Breast epithelium (tissue), 3 donors: ENCODE measurements at regions not wholly inside any gene's neighbourhood (a gene's known extent, or its start where the extent isn't known, plus 50 kb on each side); places are given as distances from the start of the nearest gene placed in this dataset.

Source experiments
- CTCF ChIP-seq, 3 donors: fragments of 450-650 bp; IDR thresholded peaks; one replicate each; pipeline ENCODE4 v1.5.1; 2016 to 2017; ENCODE audit warnings: antibody characterized with exemption in 3 of 3, mild to moderate bottlenecking in 3 of 3, moderate library complexity in 3 of 3
- POLR2A ChIP-seq: fragments of 450-650 bp; IDR thresholded peaks from one replicate; pipeline ENCODE4 v1.6.1; 2016; ENCODE audit warnings: antibody characterized with exemption, mild to moderate bottlenecking, moderate library complexity
- POLR2AphosphoS5 ChIP-seq, 3 donors: sonication (generic); formaldehyde crosslinking; IDR thresholded peaks; one replicate each; pipeline ENCODE4 v1.6.1; 2017; ENCODE audit warnings: antibody characterized with exemption in 3 of 3

- TF ChIP-seq POLR2AphosphoS5 (IDR thresholded peaks at IDR 0.05) (no peak), POLR2A (no peak), CTCF (IDR thresholded peaks at IDR 0.05) (no peak)
These were observed 434.4 kb upstream of the ZFHX3 start for GRCh38 chr16:73482310-73482709.
